A549 (cell line): ENCODE measurements at regions not wholly inside any gene's neighbourhood (a gene's known extent, or its start where the extent isn't known, plus 50 kb on each side); places are given as distances from the start of the nearest gene placed in this dataset.

Experiments
- BCL3 ChIP-seq: fragments of >200 bp; sonication (Bioruptor Twin); formaldehyde crosslinking; IDR thresholded peaks from 3 replicates; pipeline ENCODE4 v1.6.1; 2016
- CTCF ChIP-seq: fragments of >200 bp; sonication (Bioruptor Twin); formaldehyde crosslinking; IDR thresholded peaks from 3 replicates; pipeline ENCODE4 v1.5.1; 2016
- EP300 ChIP-seq, 2 experiments: fragments of >200 bp; sonication (Bioruptor Twin); formaldehyde crosslinking; IDR thresholded peaks; 2 replicates in 1 of 2; 3 replicates in 1 of 2; pipeline ENCODE4 v1.6.1; 2016 to 2017
- GATA3 ChIP-seq: IDR thresholded peaks from 2 replicates; pipeline ENCODE4 v1.6.1; 2012; ENCODE audit warnings: borderline replicate concordance
- MAFK ChIP-seq: fragments of 450-650 bp; IDR thresholded peaks from 2 replicates; pipeline ENCODE4 v1.6.1; 2014; ENCODE audit not compliant: partially characterized antibody
- MAZ ChIP-seq: fragments of 150-350 bp; IDR thresholded peaks from 2 replicates; pipeline ENCODE4 v1.6.1; 2014; ENCODE audit warnings: antibody characterized with exemption, low read depth, low read length, borderline replicate concordance
- PBX3 ChIP-seq: IDR thresholded peaks from 2 replicates; pipeline ENCODE4 v1.6.1; 2012
- POLR2AphosphoS2 ChIP-seq: conservative IDR thresholded peaks from 2 replicates; pipeline ENCODE4 v1.6.1; 2012; ENCODE audit warnings: low read length, improper control_type of control experiment, inconsistent platforms
- RNF2 ChIP-seq: fragments of 200-600 bp; sonication (generic); IDR thresholded peaks from 2 replicates; pipeline ENCODE4 v1.6.1; 2016; ENCODE audit warnings: low read depth, mild to moderate bottlenecking, antibody characterized with exemption, moderate library complexity, borderline replicate concordance
- SMC3 ChIP-seq: fragments of >200 bp; sonication (Bioruptor Twin); formaldehyde crosslinking; IDR thresholded peaks from 3 replicates; pipeline ENCODE4 v1.6.1; 2018; ENCODE audit warnings: inconsistent platforms
- ZSCAN20 ChIP-seq: fragments of 250-450 bp; sonication (Bioruptor Pico); IDR thresholded peaks from 2 replicates; pipeline ENCODE4 v1.8.0; 2022; ENCODE audit warnings: mild to moderate bottlenecking, moderate library complexity

- TF ChIP-seq PBX3 (no peak), CTCF (no peak), POLR2AphosphoS2 (no peak), RNF2 (no peak), EP300 (IDR thresholded peaks at IDR 0.05) (no peak), MAFK (no peak), ZSCAN20 (CRISPR knock-in tag) (no peak), MAZ (no peak), BCL3 (no peak), GATA3 (no peak), SMC3 (no peak)
Measured at GRCh38 chr10:28959850-28960501, 282.7 kb downstream of the BAMBI start.
